Neuronal stem cell (in vitro differentiated cells): ENCODE measurements at regions not wholly inside any gene's neighbourhood (a gene's known extent, or its start where the extent isn't known, plus 50 kb on each side); places are given as distances from the start of the nearest gene placed in this dataset.

ENCODE experiments used
- DNase-seq: peaks from one replicate; pipeline ENCODE4 v3.0.0-alpha.2; 2013; ENCODE audit warnings: low spot score
- H2AFZ ChIP-seq: one replicate; pipeline ENCODE4 v1.6.1; 2013; ENCODE audit warnings: mild to moderate bottlenecking, low read length, inconsistent platforms
- H2AK5ac ChIP-seq: 2 replicates; pipeline ENCODE4 v1.6.1; 2013; ENCODE audit warnings: low read depth, mild to moderate bottlenecking, inconsistent platforms, low read length, moderate library complexity, mixed read lengths
- H2BK120ac ChIP-seq: 2 replicates; pipeline ENCODE4 v1.6.1; 2013; ENCODE audit warnings: low read depth, mild to moderate bottlenecking, inconsistent platforms, low read length, moderate library complexity, mixed read lengths
- H2BK12ac ChIP-seq: one replicate; pipeline ENCODE4 v1.6.1; 2013; ENCODE audit warnings: low read length, inconsistent platforms
- H2BK15ac ChIP-seq: 2 replicates; pipeline ENCODE4 v1.6.1; 2013; ENCODE audit warnings: mild to moderate bottlenecking, low read length, inconsistent platforms, mixed read lengths
- H2BK5ac ChIP-seq: one replicate; pipeline ENCODE4 v1.6.1; 2013; ENCODE audit warnings: inconsistent platforms, mild to moderate bottlenecking, low read length, moderate library complexity
- H3K14ac ChIP-seq: one replicate; pipeline ENCODE4 v1.6.1; 2013; ENCODE audit warnings: low read length, inconsistent platforms
- H3K18ac ChIP-seq: 2 replicates; pipeline ENCODE4 v1.6.1; 2013; ENCODE audit warnings: low read length, inconsistent platforms
- H3K23ac ChIP-seq: 2 replicates; pipeline ENCODE4 v1.6.1; 2013; ENCODE audit warnings: low read depth, mild to moderate bottlenecking, mixed read lengths, low read length, inconsistent platforms; ENCODE audit not compliant: poor library complexity
- H3K27ac ChIP-seq: replicated peaks from 3 replicates; pipeline ENCODE4 v1.5.1; 2013; ENCODE audit warnings: low read length, inconsistent platforms
- H3K27me3 ChIP-seq, 3 experiments: 2 replicates each; pipeline ENCODE4 v1.6.1; 2013; ENCODE audit warnings: low read length in 3 of 3, mild to moderate bottlenecking in 2 of 3, inconsistent platforms in 1 of 3, low read depth in 1 of 3, mixed read lengths in 1 of 3, moderate library complexity in 1 of 3; ENCODE audit not compliant: control insufficient read depth in 3 of 3, insufficient read depth in 3 of 3
- H3K36me3 ChIP-seq, 2 donors: replicated peaks in 1 of 2; 2 replicates each; pipeline ENCODE4 v1.6.1; 2013; ENCODE audit warnings: low read length in 2 of 2; ENCODE audit not compliant: control insufficient read depth in 2 of 2, insufficient read depth in 2 of 2
- H3K4ac ChIP-seq: 2 replicates; pipeline ENCODE4 v1.6.1; 2013; ENCODE audit warnings: inconsistent platforms, mild to moderate bottlenecking, low read length, moderate library complexity
- H3K4me1 ChIP-seq, 2 donors: 1 replicate in 1 of 2; 2 replicates in 1 of 2; pipeline ENCODE4 v1.6.1; 2013; ENCODE audit warnings: low read length in 2 of 2, low read depth in 1 of 2; ENCODE audit not compliant: control insufficient read depth in 2 of 2, insufficient read depth in 1 of 2
- H3K4me2 ChIP-seq: one replicate; pipeline ENCODE4 v1.6.1; 2013; ENCODE audit warnings: mild to moderate bottlenecking, low read length, inconsistent platforms; ENCODE audit not compliant: insufficient read depth, poor library complexity, severe bottlenecking
- H3K4me3 ChIP-seq, 2 donors: 2 replicates each; pipeline ENCODE4 v1.5.1; 2013; ENCODE audit warnings: low read length in 2 of 2, mild to moderate bottlenecking in 2 of 2, inconsistent platforms in 1 of 2, moderate library complexity in 1 of 2
- H3K79me1 ChIP-seq: one replicate; pipeline ENCODE4 v1.6.1; 2013; ENCODE audit warnings: low read depth, mild to moderate bottlenecking, inconsistent platforms, low read length, moderate library complexity
- H3K9ac ChIP-seq: one replicate; pipeline ENCODE4 v1.6.1; 2013; ENCODE audit warnings: mild to moderate bottlenecking, low read depth, low read length, inconsistent platforms; ENCODE audit not compliant: poor library complexity
- H3K9me3 ChIP-seq, 2 donors: replicated peaks in 1 of 2; 2 replicates each; pipeline versions ENCODE3 to v1.6.1; 2013; ENCODE audit warnings: low read length in 2 of 2, mild to moderate bottlenecking in 2 of 2, inconsistent platforms in 1 of 2, low read depth in 1 of 2, mixed read lengths in 1 of 2, moderate library complexity in 1 of 2; ENCODE audit not compliant: control insufficient read depth in 2 of 2, insufficient read depth in 1 of 2
- H4K8ac ChIP-seq: one replicate; pipeline ENCODE4 v1.6.1; 2013; ENCODE audit warnings: low read depth, mild to moderate bottlenecking, inconsistent platforms, low read length, moderate library complexity
- H4K91ac ChIP-seq: one replicate; pipeline ENCODE4 v1.6.1; 2013; ENCODE audit warnings: low read length, low read depth, mild to moderate bottlenecking, inconsistent platforms; ENCODE audit not compliant: poor library complexity
- WGBS, 2 donors: extraction: QIAGEN DNeasy Blood & Tissue Kit; methylation state at CpG; one replicate each; pipeline ENCODE4 v1.1.7; 2013; ENCODE audit warnings: missing lambda C conversion rate in 2 of 2, mixed read lengths in 1 of 2; ENCODE audit not compliant: insufficient read length in 2 of 2, insufficient replicate concordance in 1 of 2; ENCODE audit errors: extremely low coverage in 2 of 2; 5-methylcytosine and 5-hydroxymethylcytosine counted together

DNA sequence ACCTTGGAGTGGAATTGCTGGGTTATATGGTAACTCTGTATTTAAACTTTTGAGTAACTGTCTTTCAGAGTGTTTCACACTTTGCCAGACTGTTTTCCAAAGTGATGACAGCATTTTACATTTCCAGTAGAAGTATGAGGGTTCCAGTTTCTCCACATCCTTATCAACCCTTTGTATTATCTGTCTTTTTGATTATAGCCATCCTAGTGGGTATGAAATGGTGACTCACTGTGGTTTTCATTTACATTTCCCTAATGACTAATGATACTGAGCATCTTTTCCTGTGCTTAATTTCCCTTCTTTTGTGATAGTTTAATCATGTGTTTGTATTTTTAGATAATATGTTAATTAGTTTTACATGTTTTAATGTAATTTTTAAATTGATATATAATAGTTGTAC is 138.1 kb upstream of the DAZL start:
- H2BK120ac ChIP-seq, result no peak overlapping the region
- no peaks in the 10 kb centered on the region for H3K79me1 ChIP-seq

DNA sequence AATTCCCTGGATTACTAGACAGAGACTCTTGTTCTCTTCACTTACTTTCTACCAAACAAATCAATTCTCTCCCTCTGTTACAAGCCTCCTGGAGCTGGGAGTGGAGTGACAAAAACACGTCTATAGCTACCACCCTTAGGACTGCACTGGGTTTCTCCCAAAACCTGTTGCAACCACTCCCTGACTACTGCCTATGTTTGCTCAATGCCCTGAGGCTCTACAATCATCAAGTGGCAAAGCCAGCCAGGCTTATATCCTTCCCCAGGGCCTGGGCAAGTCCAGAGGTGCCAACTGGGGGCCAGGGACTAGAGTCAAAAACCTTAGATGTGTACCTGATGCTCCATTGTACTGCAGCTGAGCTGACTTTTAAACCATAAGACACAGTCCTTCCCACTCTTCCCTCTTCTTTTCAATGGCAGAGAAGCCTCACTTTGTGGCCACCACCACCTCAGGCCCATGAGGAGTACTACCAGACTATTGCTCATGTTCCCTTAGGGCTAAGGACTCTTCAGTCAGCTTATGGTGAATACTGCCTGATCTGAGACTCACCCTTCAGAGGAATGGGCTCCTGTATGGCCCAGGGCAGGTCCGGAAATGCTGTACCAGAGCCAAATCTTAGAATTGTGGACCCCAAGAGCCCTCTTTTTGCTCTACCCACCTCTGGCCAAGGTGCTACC is 125.4 kb upstream of the PLCL2 start:
- H4K91ac ChIP-seq, result no peak overlapping the region
- no peak overlapping the region for H3K9ac ChIP-seq
- no peaks in the 10 kb centered on the region for H3K27me3 ChIP-seq
- H4K8ac ChIP-seq, result no peak overlapping the region
- no peaks in the 10 kb centered on the region for H3K9me3 ChIP-seq
- H3K14ac ChIP-seq, result no peak overlapping the region
- H2BK15ac ChIP-seq, result no peak overlapping the region
- H2BK120ac ChIP-seq, result no peak overlapping the region
- H3K18ac ChIP-seq, result no peak overlapping the region
- H3K79me1 ChIP-seq, result no peaks in the 10 kb centered on the region
- no peak overlapping the region for H2AFZ ChIP-seq
- no peak overlapping the region for H3K23ac ChIP-seq
- H2BK12ac ChIP-seq, result no peak overlapping the region
- no peaks in the 10 kb centered on the region for H3K36me3 ChIP-seq
- no peak overlapping the region for H2AK5ac ChIP-seq
- no peak overlapping the region for H3K4me2 ChIP-seq
- no peak overlapping the region for H2BK5ac ChIP-seq
- H3K4me1 ChIP-seq, result no peaks in the 10 kb centered on the region
- H3K4ac ChIP-seq, result no peak overlapping the region
- no peak overlapping the region for H3K27ac ChIP-seq
- no CpG with 5 or more reads among the region's 2 CpGs for WGBS, 2 donors
- no peak for DNase-seq
- H3K4me3 ChIP-seq, result no peak overlapping the region

More for the DNA sequence above, 138.1 kb upstream of the DAZL start:
- no peak overlapping the region for H3K9ac ChIP-seq
- no peaks in the 10 kb centered on the region for H3K9me3 ChIP-seq
- H3K4me1 ChIP-seq, result no peaks in the 10 kb centered on the region
- H2AK5ac ChIP-seq, result no peak overlapping the region
- no peak for DNase-seq
- no peak overlapping the region for H2BK15ac ChIP-seq
- no peak overlapping the region for H3K23ac ChIP-seq
- no peaks in the 10 kb centered on the region for H3K27me3 ChIP-seq
- no peak overlapping the region for H4K8ac ChIP-seq
- no peak overlapping the region for H3K27ac ChIP-seq
- H2AFZ ChIP-seq, result no peak overlapping the region
- H2BK5ac ChIP-seq, result no peak overlapping the region
- H3K14ac ChIP-seq, result no peak overlapping the region
- no peak overlapping the region for H3K18ac ChIP-seq
- no peak overlapping the region for H3K4me3 ChIP-seq
- H4K91ac ChIP-seq, result no peak overlapping the region
- H3K4ac ChIP-seq, result no peak overlapping the region
- no peaks in the 10 kb centered on the region for H3K36me3 ChIP-seq
- H3K4me2 ChIP-seq, result no peak overlapping the region
- no peak overlapping the region for H2BK12ac ChIP-seq

DNA sequence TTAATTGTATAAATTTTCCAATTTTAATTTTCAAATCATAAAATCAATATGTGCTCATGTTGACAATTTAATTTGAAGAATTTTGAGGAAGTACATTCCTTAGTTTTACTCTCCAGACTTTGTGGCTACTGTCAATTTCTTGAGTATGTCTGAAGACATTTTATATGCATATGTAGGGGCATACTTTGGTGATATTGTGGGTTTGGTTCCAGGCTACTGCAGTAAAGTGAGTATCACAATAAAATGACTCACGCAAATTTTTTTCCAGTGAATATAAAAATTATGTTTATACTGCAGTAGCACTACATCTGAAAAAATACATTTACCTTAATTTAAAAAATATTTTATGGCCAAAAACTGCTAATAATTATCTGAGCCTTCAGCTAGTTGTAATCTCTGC is 123.2 kb upstream of the PLCL2 start:
- Histone ChIP-seq H3K23ac (no peak overlapping the region), H3K4ac (no peak overlapping the region), H2BK5ac (no peak overlapping the region), H3K27me3 (no peaks in the 10 kb centered on the region), H3K4me3 (no peak overlapping the region), H2AFZ (no peak overlapping the region), H3K4me2 (no peak overlapping the region), H3K36me3 (no peaks in the 10 kb centered on the region), H3K4me1 (peaks cover 0 to 2% of the 10 kb centered on the region in 2 donors), H3K9ac (no peak overlapping the region), H4K8ac (no peak overlapping the region), H4K91ac (no peak overlapping the region), H2AK5ac (no peak overlapping the region), H2BK15ac (no peak overlapping the region), H3K9me3 (no peaks in the 10 kb centered on the region), H3K18ac (no peak overlapping the region), H2BK120ac (no peak overlapping the region), H3K14ac (no peak overlapping the region), H3K27ac (no peak overlapping the region), H3K79me1 (no peaks in the 10 kb centered on the region), H2BK12ac (no peak overlapping the region)
- DNase-seq, result no peak
- no CpG with 5 or more reads among the region's 1 CpG for WGBS, 2 donors

DNA sequence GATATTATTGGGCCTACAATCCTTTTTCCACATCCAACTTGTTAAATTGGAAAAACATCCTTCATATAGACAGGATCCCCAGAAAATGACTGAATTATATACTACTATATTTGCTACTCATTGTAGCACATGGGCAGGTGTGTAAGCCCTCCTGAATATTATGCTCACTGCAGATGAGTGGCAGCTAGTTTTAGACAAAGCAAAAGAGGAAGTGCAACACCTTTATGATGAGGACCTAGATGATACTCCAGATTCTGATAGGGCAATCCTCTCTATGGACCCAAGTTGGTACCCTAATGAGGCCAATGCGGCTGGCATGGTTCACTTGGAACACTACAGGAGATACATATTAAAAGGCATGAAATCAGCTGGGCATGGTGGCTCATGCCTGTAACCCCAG is 119.1 kb upstream of the PLCL2 start:
- H3K9me3 ChIP-seq, result no peaks in the 10 kb centered on the region
- no peak overlapping the region for H3K18ac ChIP-seq
- peaks cover 0 to 4% of the 10 kb centered on the region in 2 donors for H3K4me1 ChIP-seq
- no peak overlapping the region for H3K4ac ChIP-seq
- no peak overlapping the region for H3K14ac ChIP-seq
- no peak overlapping the region for H2BK5ac ChIP-seq
- no peak overlapping the region for H3K27ac ChIP-seq
- DNase-seq, result no peak
- H3K23ac ChIP-seq, result no peak overlapping the region
- H2BK120ac ChIP-seq, result no peak overlapping the region
- no peaks in the 10 kb centered on the region for H3K36me3 ChIP-seq
- H2BK15ac ChIP-seq, result no peak overlapping the region
- no peak overlapping the region for H3K4me3 ChIP-seq
- H2AK5ac ChIP-seq, result no peak overlapping the region
- no peak overlapping the region for H2BK12ac ChIP-seq
- no peaks in the 10 kb centered on the region for H3K79me1 ChIP-seq
- no peak overlapping the region for H3K9ac ChIP-seq
- H3K4me2 ChIP-seq, result no peak overlapping the region
- H4K91ac ChIP-seq, result no peak overlapping the region
- H2AFZ ChIP-seq, result no peak overlapping the region
- WGBS, 2 donors, result no CpG with 5 or more reads among the region's 1 CpG
- H4K8ac ChIP-seq, result no peak overlapping the region
- no peaks in the 10 kb centered on the region for H3K27me3 ChIP-seq
